Panc1 (cell line): ENCODE measurements at regions not wholly inside any gene's neighbourhood (a gene's known extent, or its start where the extent isn't known, plus 50 kb on each side); places are given as distances from the start of the nearest gene placed in this dataset.

Experiments used
- ATAC-seq: fragments of 200-7000 bp; cut with Tn5 transposase; 2 replicates; pipeline ENCODE4 v1.9.1; 2020; ENCODE audit warnings: mild to moderate bottlenecking, moderate library complexity
- BruUV-seq: library from RNA; stranded (reverse); fragments of 400-500 nt; replicated peaks from 2 replicates; lab custom pipeline; 2021; lab: Mats Ljungman, UMichigan
- CTCF ChIA-PET: fragments of 300-600 bp; sonication (Branson Sonifier 250); formaldehyde crosslinking; loops from one replicate; lab custom pipeline; 2022; ENCODE audit warnings: antibody characterized with exemption; lab: Charles Lee
- POLR2A ChIA-PET: fragments of 300-600 bp; sonication (Branson Sonifier 250); formaldehyde crosslinking; loops from one replicate; lab custom pipeline; 2022; ENCODE audit warnings: antibody characterized with exemption; lab: Charles Lee
- DNase-seq: peaks from one replicate; pipeline ENCODE4 v3.0.0-alpha.2; 2010; ENCODE audit warnings: low read depth, low spot score
- H3K27ac ChIP-seq: 2 replicates; pipeline ENCODE4 v1.5.1; 2011; ENCODE audit warnings: mild to moderate bottlenecking, low read length, inconsistent platforms
- H3K27me3 ChIP-seq: fragments of 200-500 bp; sonication (Bioruptor generic); 2 replicates; pipeline ENCODE4 v1.6.0; 2014; ENCODE audit warnings: low read length, inconsistent platforms; ENCODE audit not compliant: control insufficient read depth, insufficient read depth
- H3K36me3 ChIP-seq: fragments of 200-500 bp; sonication (Bioruptor generic); 2 replicates; pipeline ENCODE4 v1.5.1; 2014; ENCODE audit warnings: inconsistent platforms, mild to moderate bottlenecking, low read length, moderate library complexity; ENCODE audit not compliant: control insufficient read depth, insufficient read depth
- H3K4me1 ChIP-seq: 2 replicates; pipeline ENCODE4 v1.5.1; 2011; ENCODE audit warnings: inconsistent platforms, mild to moderate bottlenecking, low read length, moderate library complexity; ENCODE audit not compliant: control insufficient read depth, insufficient read depth
- H3K4me3 ChIP-seq, 2 experiments: 2 replicates each; pipeline ENCODE4 v1.5.1; 2011 to 2012; ENCODE audit warnings: low read depth in 2 of 2, low read length in 2 of 2, mild to moderate bottlenecking in 2 of 2, inconsistent platforms in 1 of 2, moderate library complexity in 1 of 2
- H3K9me3 ChIP-seq: fragments of 200-500 bp; sonication (Bioruptor generic); 2 replicates; pipeline ENCODE4 v1.5.1; 2014; ENCODE audit warnings: low read depth, mild to moderate bottlenecking, inconsistent platforms, low read length, moderate library complexity; ENCODE audit not compliant: control insufficient read depth, insufficient read depth
- CTCF ChIP-seq: fragments of 450-650 bp; IDR thresholded peaks from 2 replicates; pipeline ENCODE4 v1.5.1; 2017; ENCODE audit warnings: mild to moderate bottlenecking
- POLR2AphosphoS5 ChIP-seq: IDR thresholded peaks from 2 replicates; pipeline ENCODE4 v1.6.1; 2012; ENCODE audit warnings: mild to moderate bottlenecking, low read depth, low read length, moderate library complexity
- REST ChIP-seq, 2 experiments: IDR thresholded peaks; 2 replicates each; pipeline ENCODE4 v1.6.1; 2011 to 2012; ENCODE audit warnings: low read depth in 2 of 2, control low read depth in 1 of 2, low read length in 1 of 2, mild to moderate bottlenecking in 1 of 2, moderate library complexity in 1 of 2; ENCODE audit not compliant: insufficient read depth in 1 of 2
- SIN3A ChIP-seq: IDR thresholded peaks from 2 replicates; pipeline ENCODE4 v1.6.1; 2012; ENCODE audit warnings: low read depth, mild to moderate bottlenecking, low read length, moderate library complexity, borderline replicate concordance; ENCODE audit not compliant: insufficient read depth
- TCF7L2 ChIP-seq: IDR thresholded peaks from 2 replicates; pipeline ENCODE4 v1.6.1; 2011; ENCODE audit warnings: mild to moderate bottlenecking, low read depth, low read length, inconsistent platforms
- in situ Hi-C: cut with HindIII; loops from 2 replicates; pipeline ENCODE4 v1.10.0; 2016; ENCODE audit warnings: low sequenced_read_pairs, low pct_unique_long_range_greater_than_20kb
- intact Hi-C: fragments of 100-400 bp; cut with micrococcal nuclease; formaldehyde crosslinking; loops from one replicate; pipeline ENCODE4 v1.10.0; 2022; ENCODE audit not compliant: unreplicated experiment

GRCh38 chr14:94690896-94691659, 78.8 kb downstream of the GSC start:
- H3K4me1 ChIP-seq = no peaks in the 10 kb centered on the region
- H3K9me3 ChIP-seq = no peaks in the 10 kb centered on the region
- in situ Hi-C loops (no loop called here), intact Hi-C loops (loop anchor here (1.0 kb wide), 1 partner anchor 408 kb away; no protein-coding TSS in a partner anchor)
- DNase-seq (no peak), ATAC-seq (no peak)
- H3K27me3 ChIP-seq = no peaks in the 10 kb centered on the region
- no peak overlapping the region for H3K4me3 ChIP-seq
- CTCF ChIA-PET = no interaction called here
- TF ChIP-seq TCF7L2 (no peak), REST (IDR thresholded peaks at IDR 0.05; ENCODE audit: insufficient read depth in 1 of 2, low read depth in 2 of 2, low read length in 1 of 2) (no peak), POLR2AphosphoS5 (no peak), CTCF (no peak), SIN3A (no peak)
- POLR2A ChIA-PET = no interaction called here
- BruUV-seq = no TSS peak
- H3K27ac ChIP-seq = no peak overlapping the region
- no peaks in the 10 kb centered on the region for H3K36me3 ChIP-seq

- Histone ChIP-seq H3K27ac (no peak overlapping the region), H3K27me3 (no peaks in the 10 kb centered on the region), H3K36me3 (no peaks in the 10 kb centered on the region), H3K4me1 (no peaks in the 10 kb centered on the region), H3K9me3 (no peaks in the 10 kb centered on the region), H3K4me3 (no peak overlapping the region)
- TF ChIP-seq TCF7L2 = no peak
- no peak for TF ChIP-seq SIN3A
- TF ChIP-seq REST (IDR thresholded peaks at IDR 0.05; ENCODE audit: insufficient read depth in 1 of 2, low read depth in 2 of 2, low read length in 1 of 2) = no peak
- no peak for TF ChIP-seq POLR2AphosphoS5
- no peak for TF ChIP-seq CTCF
- BruUV-seq = no TSS peak
- ChIA-PET POLR2A (no interaction called here), CTCF (interaction anchor here (0.6 to 1.1 kb wide), 3 partner anchors 9 to 58 kb away, joined by 3 to 7 read pairs (median 3); no protein-coding TSS in a partner anchor)
- no peak for ATAC-seq
- intact Hi-C loops = loop anchor here (1.0 kb wide), 1 partner anchor 409 kb away; no protein-coding TSS in a partner anchor
- no peak for DNase-seq
- in situ Hi-C loops = no loop called here
Observed at GRCh38 chr14:94690486-94690885, 78.3 kb downstream of the SERPINA3 start.
